Fibroblast of lung (primary cell): ENCODE measurements at regions not wholly inside any gene's neighbourhood (a gene's known extent, or its start where the extent isn't known, plus 50 kb on each side); places are given as distances from the start of the nearest gene placed in this dataset.

Experiments
- DNase-seq, 2 donors: peaks; one replicate each; pipeline versions ENCODE4 v3.0.0 to v3.0.0-alpha.2; 2010; ENCODE audit warnings: low read depth in 2 of 2
- H2AFZ ChIP-seq: 2 replicates; pipeline ENCODE4 v1.5.1; 2012; ENCODE audit warnings: low read length, control low read depth, inconsistent platforms
- H3K27ac ChIP-seq: 2 replicates; pipeline ENCODE4 v1.5.1; 2011; ENCODE audit warnings: low read length, control low read depth; ENCODE audit not compliant: insufficient read depth
- H3K27me3 ChIP-seq: 2 replicates; pipeline ENCODE4 v1.5.1; 2011; ENCODE audit warnings: mild to moderate bottlenecking, low read length; ENCODE audit not compliant: control insufficient read depth, insufficient read depth
- H3K36me3 ChIP-seq: 2 replicates; pipeline ENCODE4 v1.5.1; 2011; ENCODE audit warnings: low read length; ENCODE audit not compliant: control insufficient read depth, insufficient read depth
- H3K4me1 ChIP-seq: 2 replicates; pipeline ENCODE4 v1.5.1; 2011; ENCODE audit warnings: low read length; ENCODE audit not compliant: control insufficient read depth, insufficient read depth; ENCODE audit errors: extremely low read depth
- H3K4me2 ChIP-seq: 2 replicates; pipeline ENCODE4 v1.5.1; 2011; ENCODE audit warnings: low read length, control low read depth; ENCODE audit not compliant: insufficient read depth; ENCODE audit errors: extremely low read depth
- H3K4me3 ChIP-seq, 4 experiments: fragments of 200-600 bp in 1 of 4; sonication (generic) in 1 of 4; replicated peaks in 1 of 4; 2 replicates each; pipeline ENCODE4 v1.5.1; 2011 to 2016; ENCODE audit warnings: low read length in 4 of 4, low read depth in 3 of 4, mild to moderate bottlenecking in 3 of 4, control low read depth in 2 of 4, inconsistent platforms in 1 of 4, mixed read lengths in 1 of 4; ENCODE audit not compliant: insufficient read depth in 1 of 4; ENCODE audit errors: control extremely low read depth in 1 of 4
- H3K79me2 ChIP-seq: 2 replicates; pipeline ENCODE4 v1.5.1; 2012; ENCODE audit warnings: mild to moderate bottlenecking, low read length, inconsistent platforms; ENCODE audit not compliant: control insufficient read depth, insufficient read depth
- H3K9ac ChIP-seq: 2 replicates; pipeline ENCODE4 v1.5.1; 2011; ENCODE audit warnings: mild to moderate bottlenecking, low read length, control low read depth; ENCODE audit not compliant: insufficient read depth
- H3K9me3 ChIP-seq: 2 replicates; pipeline ENCODE4 v1.5.1; 2012; ENCODE audit warnings: low read depth, low read length; ENCODE audit not compliant: control insufficient read depth, insufficient read depth
- H4K20me1 ChIP-seq: 2 replicates; pipeline ENCODE4 v1.5.1; 2011; ENCODE audit warnings: low read length; ENCODE audit not compliant: control insufficient read depth, insufficient read depth; ENCODE audit errors: extremely low read depth
- EZH2 ChIP-seq: IDR thresholded peaks from 2 replicates; pipeline ENCODE4 v1.5.1; 2012; ENCODE audit warnings: low read length, control low read depth, mild to moderate bottlenecking; ENCODE audit errors: missing control alignments
- TF ChIP-seq, protein P1 (sequence below), 2 donors: IDR thresholded peaks in 1 of 2; conservative IDR thresholded peaks in 1 of 2; 1 replicate in 1 of 2; 2 replicates in 1 of 2; pipeline ENCODE4 v1.5.1; 2011 to 2012; ENCODE audit warnings: low read length in 2 of 2, control low read depth in 1 of 2, inconsistent platforms in 1 of 2, low read depth in 1 of 2, mild to moderate bottlenecking in 1 of 2

- no peaks in the 10 kb centered on the region for H3K79me2 ChIP-seq
- H3K4me2 ChIP-seq = no peak overlapping the region
- no peaks in the 10 kb centered on the region for H3K27me3 ChIP-seq
- no peak overlapping the region for H3K4me3 ChIP-seq
- peak overlapping the region; percentile 68 for H2AFZ ChIP-seq
- peak in 1 of 2 donors; percentile 25 for DNase-seq
- peaks cover 2% of the 10 kb centered on the region for H3K4me1 ChIP-seq
- H4K20me1 ChIP-seq = no peaks in the 10 kb centered on the region
- H3K9ac ChIP-seq = no peak overlapping the region
- H3K36me3 ChIP-seq = no peaks in the 10 kb centered on the region
- H3K27ac ChIP-seq = no peak overlapping the region
- TF ChIP-seq, protein P1, sequence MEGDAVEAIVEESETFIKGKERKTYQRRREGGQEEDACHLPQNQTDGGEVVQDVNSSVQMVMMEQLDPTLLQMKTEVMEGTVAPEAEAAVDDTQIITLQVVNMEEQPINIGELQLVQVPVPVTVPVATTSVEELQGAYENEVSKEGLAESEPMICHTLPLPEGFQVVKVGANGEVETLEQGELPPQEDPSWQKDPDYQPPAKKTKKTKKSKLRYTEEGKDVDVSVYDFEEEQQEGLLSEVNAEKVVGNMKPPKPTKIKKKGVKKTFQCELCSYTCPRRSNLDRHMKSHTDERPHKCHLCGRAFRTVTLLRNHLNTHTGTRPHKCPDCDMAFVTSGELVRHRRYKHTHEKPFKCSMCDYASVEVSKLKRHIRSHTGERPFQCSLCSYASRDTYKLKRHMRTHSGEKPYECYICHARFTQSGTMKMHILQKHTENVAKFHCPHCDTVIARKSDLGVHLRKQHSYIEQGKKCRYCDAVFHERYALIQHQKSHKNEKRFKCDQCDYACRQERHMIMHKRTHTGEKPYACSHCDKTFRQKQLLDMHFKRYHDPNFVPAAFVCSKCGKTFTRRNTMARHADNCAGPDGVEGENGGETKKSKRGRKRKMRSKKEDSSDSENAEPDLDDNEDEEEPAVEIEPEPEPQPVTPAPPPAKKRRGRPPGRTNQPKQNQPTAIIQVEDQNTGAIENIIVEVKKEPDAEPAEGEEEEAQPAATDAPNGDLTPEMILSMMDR (conservative IDR thresholded peaks at IDR 0.05 in 1 of 2, IDR thresholded peaks at IDR 0.05 in 1 of 2; ENCODE audit: low read depth in 1 of 2, low read length in 2 of 2) = no peak
- TF ChIP-seq EZH2 = no peak
- no peaks in the 10 kb centered on the region for H3K9me3 ChIP-seq
These were observed 83.9 kb upstream of the SGIP1 start for GRCh38 chr1:66450043-66450514.

DNA sequence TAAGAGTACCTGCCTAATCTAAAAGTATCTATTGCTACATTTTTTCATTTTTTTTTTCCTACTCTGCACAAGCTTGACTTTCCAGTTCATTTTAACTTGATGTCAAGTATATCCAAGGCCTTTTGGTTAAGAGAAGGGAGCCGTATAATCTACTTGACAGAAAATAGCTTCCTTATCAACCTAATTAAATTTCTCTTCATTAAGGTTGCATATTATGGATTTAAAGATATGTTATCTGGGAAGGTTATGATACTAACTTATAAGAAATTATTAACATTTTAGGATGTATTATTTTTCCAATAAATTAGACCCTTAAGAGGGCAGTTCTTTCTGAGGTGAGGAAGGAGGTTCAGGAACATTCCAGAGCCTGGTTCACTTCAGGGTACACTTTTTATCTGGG lies 83.1 kb upstream of the SGIP1 start:
- Histone ChIP-seq H3K9me3 (no peaks in the 10 kb centered on the region), H3K4me3 (no peak overlapping the region), H3K27ac (no peak overlapping the region), H2AFZ (no peak overlapping the region), H4K20me1 (no peaks in the 10 kb centered on the region), H3K79me2 (no peaks in the 10 kb centered on the region), H3K36me3 (no peaks in the 10 kb centered on the region), H3K9ac (no peak overlapping the region), H3K4me1 (peaks cover 2% of the 10 kb centered on the region), H3K4me2 (no peak overlapping the region), H3K27me3 (no peaks in the 10 kb centered on the region)
- DNase-seq = no peak
- TF ChIP-seq, protein P1 (conservative IDR thresholded peaks at IDR 0.05 in 1 of 2, IDR thresholded peaks at IDR 0.05 in 1 of 2; ENCODE audit: low read depth in 1 of 2, low read length in 2 of 2) = no peak
- TF ChIP-seq EZH2 = no peak

DNA sequence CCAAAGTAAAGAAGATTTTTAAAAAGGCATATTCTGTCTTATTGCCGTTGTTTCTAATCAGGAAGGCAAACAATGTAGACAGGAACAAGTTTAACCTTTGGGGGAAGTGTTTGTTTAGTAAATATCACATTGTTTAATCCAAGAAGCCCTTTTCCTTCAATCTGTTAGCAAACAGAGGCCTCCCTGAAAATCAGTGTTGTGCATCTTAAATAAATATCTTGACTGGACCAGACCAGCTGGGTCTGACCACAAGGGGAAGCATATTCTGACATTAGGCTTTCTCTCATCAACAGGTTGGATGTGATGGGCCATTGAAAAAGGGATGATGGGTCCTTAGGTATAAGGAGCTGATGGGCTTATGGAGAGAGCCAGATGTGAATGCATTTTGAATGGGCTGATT lies 81.8 kb upstream of the SGIP1 start:
- Histone ChIP-seq H3K9me3 (no peaks in the 10 kb centered on the region), H3K4me2 (no peak overlapping the region), H3K27me3 (no peaks in the 10 kb centered on the region), H3K4me1 (peaks cover 2% of the 10 kb centered on the region), H3K9ac (no peak overlapping the region), H3K36me3 (no peaks in the 10 kb centered on the region), H4K20me1 (no peaks in the 10 kb centered on the region), H3K27ac (no peak overlapping the region), H3K79me2 (no peaks in the 10 kb centered on the region), H2AFZ (no peak overlapping the region), H3K4me3 (no peak overlapping the region)
- DNase-seq = no peak
- TF ChIP-seq, protein P1 (conservative IDR thresholded peaks at IDR 0.05 in 1 of 2, IDR thresholded peaks at IDR 0.05 in 1 of 2; ENCODE audit: low read depth in 1 of 2, low read length in 2 of 2) = peak in 1 of 2 donors; percentile 37
- no peak for TF ChIP-seq EZH2
